ENCODE measurements at regions not wholly inside any gene's neighbourhood (a gene's known extent, or its start where the extent isn't known, plus 50 kb on each side); places are given as distances from the start of the nearest gene placed in this dataset.
"Not testable (repeated sequence)": the region's sequence is repeated elsewhere in the genome, so short reads cannot be mapped to it uniquely, and the experiment has no call there.

GRCh38 chr2:111529022-111529421 is 355.0 kb downstream of the ANAPC1 start:
- DNase-seq (ENCODE audit: low read depth, low spot score): not testable (repeated sequence)

- not testable (repeated sequence) for DNase-seq (ENCODE audit: low read depth, low spot score)
These were observed 353.6 kb downstream of the ANAPC1 start for GRCh38 chr2:111530239-111530965.

- not testable (repeated sequence) for DNase-seq (ENCODE audit: low read depth, low spot score)
These were observed 351.1 kb downstream of the ANAPC1 start for GRCh38 chr2:111532682-111533556.

GRCh38 chr2:111533557-111534247 is 350.3 kb downstream of the ANAPC1 start:
- not testable (repeated sequence) for DNase-seq (ENCODE audit: low read depth, low spot score)

- DNase-seq (ENCODE audit: low read depth, low spot score): peak; percentile 70
These were observed 349.1 kb downstream of the ANAPC1 start for GRCh38 chr2:111534910-111535352.

- DNase-seq (ENCODE audit: low read depth, low spot score): no peak
These were observed 348.6 kb downstream of the ANAPC1 start for GRCh38 chr2:111535404-111535803.

GRCh38 chr2:111537078-111537655 is 346.8 kb downstream of the ANAPC1 start:
- no peak for DNase-seq (ENCODE audit: low read depth, low spot score)

- DNase-seq (ENCODE audit: low read depth, low spot score): not testable (repeated sequence)
These were observed 344.0 kb downstream of the ANAPC1 start for GRCh38 chr2:111539991-111540390.

GRCh38 chr2:111542120-111542774 is 341.7 kb downstream of the ANAPC1 start:
- DNase-seq (ENCODE audit: low read depth, low spot score): not testable (repeated sequence)

GRCh38 chr2:111544006-111544405 is 340.0 kb downstream of the ANAPC1 start:
- DNase-seq (ENCODE audit: low read depth, low spot score): not testable (repeated sequence)

- DNase-seq (ENCODE audit: low read depth, low spot score): not testable (repeated sequence)
These were observed 338.1 kb downstream of the ANAPC1 start for GRCh38 chr2:111545723-111546431.

GRCh38 chr2:111546578-111546977 is 337.4 kb downstream of the ANAPC1 start:
- not testable (repeated sequence) for DNase-seq (ENCODE audit: low read depth, low spot score)

GRCh38 chr2:111549174-111549573 is 334.8 kb downstream of the ANAPC1 start:
- DNase-seq (ENCODE audit: low read depth, low spot score): not testable (repeated sequence)

GRCh38 chr2:111551428-111551827 is 332.6 kb downstream of the ANAPC1 start:
- DNase-seq (ENCODE audit: low read depth, low spot score): not testable (repeated sequence)

GRCh38 chr2:111552625-111553024 is 331.4 kb downstream of the ANAPC1 start:
- DNase-seq (ENCODE audit: low read depth, low spot score): not testable (repeated sequence)

- not testable (repeated sequence) for DNase-seq (ENCODE audit: low read depth, low spot score)
These were observed 324.7 kb downstream of the ANAPC1 start for GRCh38 chr2:111559301-111559700.

- not testable (repeated sequence) for DNase-seq (ENCODE audit: low read depth, low spot score)
These were observed 324.2 kb downstream of the ANAPC1 start for GRCh38 chr2:111559814-111560213.

GRCh38 chr2:111566068-111566467 is 317.9 kb downstream of the ANAPC1 start:
- not testable (repeated sequence) for DNase-seq (ENCODE audit: low read depth, low spot score)

GRCh38 chr2:111567233-111567632 is 316.8 kb downstream of the ANAPC1 start:
- DNase-seq (ENCODE audit: low read depth, low spot score): not testable (repeated sequence)

Measured in smooth muscle cell of the brain vasculature (primary cell).